Fibroblast of lung (primary cell): ENCODE measurements at regions not wholly inside any gene's neighbourhood (a gene's known extent, or its start where the extent isn't known, plus 50 kb on each side); places are given as distances from the start of the nearest gene placed in this dataset.
A peak's percentile ranks its signal among the peaks of the same experiment; 100 is the strongest.

Source experiments
- DNase-seq, 2 donors: peaks; one replicate each; pipeline versions ENCODE4 v3.0.0 to v3.0.0-alpha.2; 2010; ENCODE audit warnings: low read depth in 2 of 2
- H2AFZ ChIP-seq: 2 replicates; pipeline ENCODE4 v1.5.1; 2012; ENCODE audit warnings: low read length, control low read depth, inconsistent platforms
- H3K27ac ChIP-seq: 2 replicates; pipeline ENCODE4 v1.5.1; 2011; ENCODE audit warnings: low read length, control low read depth; ENCODE audit not compliant: insufficient read depth
- H3K27me3 ChIP-seq: 2 replicates; pipeline ENCODE4 v1.5.1; 2011; ENCODE audit warnings: mild to moderate bottlenecking, low read length; ENCODE audit not compliant: control insufficient read depth, insufficient read depth
- H3K36me3 ChIP-seq: 2 replicates; pipeline ENCODE4 v1.5.1; 2011; ENCODE audit warnings: low read length; ENCODE audit not compliant: control insufficient read depth, insufficient read depth
- H3K4me1 ChIP-seq: 2 replicates; pipeline ENCODE4 v1.5.1; 2011; ENCODE audit warnings: low read length; ENCODE audit not compliant: control insufficient read depth, insufficient read depth; ENCODE audit errors: extremely low read depth
- H3K4me2 ChIP-seq: 2 replicates; pipeline ENCODE4 v1.5.1; 2011; ENCODE audit warnings: low read length, control low read depth; ENCODE audit not compliant: insufficient read depth; ENCODE audit errors: extremely low read depth
- H3K4me3 ChIP-seq, 4 experiments: fragments of 200-600 bp in 1 of 4; sonication (generic) in 1 of 4; replicated peaks in 1 of 4; 2 replicates each; pipeline ENCODE4 v1.5.1; 2011 to 2016; ENCODE audit warnings: low read length in 4 of 4, low read depth in 3 of 4, mild to moderate bottlenecking in 3 of 4, control low read depth in 2 of 4, inconsistent platforms in 1 of 4, mixed read lengths in 1 of 4; ENCODE audit not compliant: insufficient read depth in 1 of 4; ENCODE audit errors: control extremely low read depth in 1 of 4
- H3K79me2 ChIP-seq: 2 replicates; pipeline ENCODE4 v1.5.1; 2012; ENCODE audit warnings: mild to moderate bottlenecking, low read length, inconsistent platforms; ENCODE audit not compliant: control insufficient read depth, insufficient read depth
- H3K9ac ChIP-seq: 2 replicates; pipeline ENCODE4 v1.5.1; 2011; ENCODE audit warnings: mild to moderate bottlenecking, low read length, control low read depth; ENCODE audit not compliant: insufficient read depth
- H3K9me3 ChIP-seq: 2 replicates; pipeline ENCODE4 v1.5.1; 2012; ENCODE audit warnings: low read depth, low read length; ENCODE audit not compliant: control insufficient read depth, insufficient read depth
- H4K20me1 ChIP-seq: 2 replicates; pipeline ENCODE4 v1.5.1; 2011; ENCODE audit warnings: low read length; ENCODE audit not compliant: control insufficient read depth, insufficient read depth; ENCODE audit errors: extremely low read depth
- EZH2 ChIP-seq: IDR thresholded peaks from 2 replicates; pipeline ENCODE4 v1.5.1; 2012; ENCODE audit warnings: low read length, control low read depth, mild to moderate bottlenecking; ENCODE audit errors: missing control alignments
- TF ChIP-seq, protein P1 (sequence below), 2 donors: IDR thresholded peaks in 1 of 2; conservative IDR thresholded peaks in 1 of 2; 1 replicate in 1 of 2; 2 replicates in 1 of 2; pipeline ENCODE4 v1.5.1; 2011 to 2012; ENCODE audit warnings: low read length in 2 of 2, control low read depth in 1 of 2, inconsistent platforms in 1 of 2, low read depth in 1 of 2, mild to moderate bottlenecking in 1 of 2

DNA sequence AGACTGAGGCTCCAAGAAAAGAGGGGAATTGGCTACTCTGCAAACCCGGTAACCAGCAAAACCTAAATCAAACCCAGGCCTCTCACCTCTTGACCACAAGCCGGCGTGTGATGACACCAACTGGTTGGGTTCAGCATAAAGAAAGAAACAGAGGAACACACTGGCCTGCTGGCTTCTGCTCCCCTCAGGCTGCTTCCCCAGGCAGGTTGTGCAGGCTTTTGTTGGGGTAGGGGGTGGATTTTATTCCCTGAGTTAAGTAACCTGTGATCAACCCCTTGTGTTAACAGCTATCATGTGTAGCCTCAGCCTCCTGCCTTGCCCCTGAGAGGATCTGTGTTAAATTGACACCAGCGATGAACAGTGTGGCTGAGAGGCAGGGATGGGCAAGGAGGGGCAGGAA, 111.6 kb upstream of the ZBTB40 start:
- no peaks in the 10 kb centered on the region for H3K9me3 ChIP-seq
- H3K4me1 ChIP-seq = no peaks in the 10 kb centered on the region
- no peak for DNase-seq
- peaks cover 35% of the 10 kb centered on the region for H3K27me3 ChIP-seq
- no peak overlapping the region for H3K4me3 ChIP-seq
- H3K27ac ChIP-seq = no peak overlapping the region
- H3K9ac ChIP-seq = no peak overlapping the region
- no peak overlapping the region for H2AFZ ChIP-seq
- no peaks in the 10 kb centered on the region for H3K79me2 ChIP-seq
- H3K36me3 ChIP-seq = no peaks in the 10 kb centered on the region
- H4K20me1 ChIP-seq = no peaks in the 10 kb centered on the region
- TF ChIP-seq, protein P1, sequence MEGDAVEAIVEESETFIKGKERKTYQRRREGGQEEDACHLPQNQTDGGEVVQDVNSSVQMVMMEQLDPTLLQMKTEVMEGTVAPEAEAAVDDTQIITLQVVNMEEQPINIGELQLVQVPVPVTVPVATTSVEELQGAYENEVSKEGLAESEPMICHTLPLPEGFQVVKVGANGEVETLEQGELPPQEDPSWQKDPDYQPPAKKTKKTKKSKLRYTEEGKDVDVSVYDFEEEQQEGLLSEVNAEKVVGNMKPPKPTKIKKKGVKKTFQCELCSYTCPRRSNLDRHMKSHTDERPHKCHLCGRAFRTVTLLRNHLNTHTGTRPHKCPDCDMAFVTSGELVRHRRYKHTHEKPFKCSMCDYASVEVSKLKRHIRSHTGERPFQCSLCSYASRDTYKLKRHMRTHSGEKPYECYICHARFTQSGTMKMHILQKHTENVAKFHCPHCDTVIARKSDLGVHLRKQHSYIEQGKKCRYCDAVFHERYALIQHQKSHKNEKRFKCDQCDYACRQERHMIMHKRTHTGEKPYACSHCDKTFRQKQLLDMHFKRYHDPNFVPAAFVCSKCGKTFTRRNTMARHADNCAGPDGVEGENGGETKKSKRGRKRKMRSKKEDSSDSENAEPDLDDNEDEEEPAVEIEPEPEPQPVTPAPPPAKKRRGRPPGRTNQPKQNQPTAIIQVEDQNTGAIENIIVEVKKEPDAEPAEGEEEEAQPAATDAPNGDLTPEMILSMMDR (conservative IDR thresholded peaks at IDR 0.05 in 1 of 2, IDR thresholded peaks at IDR 0.05 in 1 of 2; ENCODE audit: low read depth in 1 of 2, low read length in 2 of 2) = no peak
- TF ChIP-seq EZH2 = no peak
- no peak overlapping the region for H3K4me2 ChIP-seq

DNA sequence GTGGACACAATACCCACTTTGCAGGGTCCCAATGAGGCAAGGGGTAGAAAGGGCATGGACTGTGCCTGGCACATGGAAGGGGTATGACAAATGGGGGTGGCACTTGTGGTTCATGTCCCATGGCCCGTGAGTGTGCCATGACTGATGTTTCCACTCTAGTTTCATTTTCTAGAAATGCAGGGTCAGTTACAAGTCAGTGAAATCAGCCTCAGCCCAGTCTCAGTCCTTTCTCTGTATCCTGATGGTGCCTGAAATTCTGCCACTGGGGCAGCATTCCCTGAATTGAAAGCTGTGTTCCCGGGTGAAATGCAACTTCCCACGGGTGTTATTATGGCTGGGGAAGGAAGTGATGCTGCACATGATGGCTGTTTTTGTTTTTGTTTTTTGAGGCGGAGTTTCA, 110.8 kb upstream of the ZBTB40 start:
- Histone ChIP-seq H3K4me3 (no peak overlapping the region), H3K36me3 (no peaks in the 10 kb centered on the region), H3K27ac (no peak overlapping the region), H3K79me2 (no peaks in the 10 kb centered on the region), H3K4me2 (no peak overlapping the region), H3K27me3 (peaks cover 35% of the 10 kb centered on the region), H4K20me1 (no peaks in the 10 kb centered on the region), H3K4me1 (no peaks in the 10 kb centered on the region), H2AFZ (no peak overlapping the region), H3K9ac (no peak overlapping the region), H3K9me3 (no peaks in the 10 kb centered on the region)
- no peak for TF ChIP-seq EZH2
- TF ChIP-seq, protein P1 (conservative IDR thresholded peaks at IDR 0.05 in 1 of 2, IDR thresholded peaks at IDR 0.05 in 1 of 2; ENCODE audit: low read depth in 1 of 2, low read length in 2 of 2) = no peak
- DNase-seq = no peak

DNA sequence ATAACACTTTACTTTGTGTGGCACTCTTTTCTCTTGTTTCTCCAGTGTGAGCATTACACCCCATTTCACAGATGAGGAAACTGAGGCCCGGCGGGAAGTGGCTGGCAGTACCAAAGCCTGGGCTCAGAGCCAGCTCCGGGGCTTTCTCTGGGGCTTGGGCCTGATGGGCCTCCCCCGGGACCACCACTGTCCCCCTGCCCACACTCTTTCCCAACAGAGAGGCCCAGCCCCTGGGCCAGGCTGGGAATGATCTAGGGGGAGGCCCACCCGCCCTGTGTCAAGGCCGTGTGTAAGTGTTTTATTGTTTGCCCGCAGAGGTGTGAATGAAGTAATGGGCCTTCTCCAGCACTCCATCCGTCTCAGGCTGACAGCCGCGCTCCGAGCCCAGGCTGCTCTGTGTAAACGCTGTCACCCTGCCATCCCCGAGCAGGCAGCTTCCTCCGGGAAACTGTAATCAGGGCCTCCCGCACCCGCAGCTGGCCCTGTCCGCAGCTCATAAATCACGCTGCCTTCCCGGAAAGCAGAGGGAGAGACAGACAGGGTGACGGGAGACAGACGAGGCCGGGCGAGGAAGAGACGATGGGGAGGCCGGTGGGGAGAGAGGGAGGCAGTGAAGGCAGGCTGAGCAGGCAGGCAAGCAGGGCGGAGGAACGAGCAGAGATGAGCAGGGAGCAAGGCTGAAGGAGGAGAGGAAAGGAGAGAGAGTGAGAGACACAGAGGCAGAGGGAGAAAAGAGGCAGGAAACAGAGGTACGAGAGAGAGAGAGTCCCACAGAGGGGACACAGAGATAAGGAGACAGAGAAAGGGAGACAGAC, 109.7 kb upstream of the ZBTB40 start:
- Histone ChIP-seq H3K79me2 (no peaks in the 10 kb centered on the region), H3K9me3 (no peaks in the 10 kb centered on the region), H3K4me1 (no peaks in the 10 kb centered on the region), H3K4me3 (no peak overlapping the region), H3K9ac (no peak overlapping the region), H4K20me1 (no peaks in the 10 kb centered on the region), H3K27me3 (peaks cover 35% of the 10 kb centered on the region), H3K4me2 (peak overlapping the region; percentile 5), H2AFZ (no peak overlapping the region), H3K27ac (no peak overlapping the region), H3K36me3 (no peaks in the 10 kb centered on the region)
- peak; percentile 43 to 88 for DNase-seq
- TF ChIP-seq EZH2 = no peak
- TF ChIP-seq, protein P1 (conservative IDR thresholded peaks at IDR 0.05 in 1 of 2, IDR thresholded peaks at IDR 0.05 in 1 of 2; ENCODE audit: low read depth in 1 of 2, low read length in 2 of 2) = no peak
